ENCODE measurements at regions not wholly inside any gene's neighbourhood (a gene's known extent, or its start where the extent isn't known, plus 50 kb on each side); places are given as distances from the start of the nearest gene placed in this dataset.

DNA sequence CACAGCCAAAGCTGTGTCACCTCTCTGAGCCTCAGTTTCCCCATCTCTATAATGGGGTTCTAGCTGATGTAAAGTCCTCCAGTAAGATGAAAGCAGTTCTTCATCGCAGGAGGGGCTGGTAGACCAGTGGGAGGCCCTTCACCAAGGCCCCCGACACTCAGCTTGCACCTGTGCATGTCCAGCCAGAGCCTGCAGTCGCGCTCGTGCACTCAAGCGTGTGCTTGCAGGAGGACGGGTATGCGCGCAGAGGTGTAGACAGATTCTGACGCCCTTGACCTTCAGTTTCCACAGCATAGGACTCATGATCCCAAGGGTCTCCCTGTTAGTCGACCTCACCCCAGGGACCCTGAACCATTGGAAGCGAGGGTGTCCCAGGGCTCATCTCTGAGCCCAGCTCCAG, 633.7 kb downstream of the TBC1D22A start:
- DNase-seq: no peak

DNA sequence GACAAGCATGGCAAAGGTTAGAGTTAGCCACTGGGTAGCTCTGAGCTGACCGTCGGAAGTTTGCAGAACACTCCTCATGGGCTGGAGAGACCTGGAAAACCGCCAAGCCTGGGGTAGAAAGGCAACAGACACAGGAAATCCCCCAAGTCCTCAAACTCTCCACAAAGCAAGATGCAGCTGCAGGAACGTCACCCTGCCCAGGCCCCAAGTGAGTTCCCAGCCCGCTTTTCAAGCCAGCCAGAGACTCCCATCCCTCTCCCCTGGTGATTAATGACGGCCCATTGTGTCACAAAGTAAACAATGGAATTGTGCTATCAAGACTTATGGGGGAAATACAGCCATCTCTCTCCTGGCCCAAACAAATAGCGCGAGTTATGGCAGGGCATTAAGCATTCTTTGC, 633.0 kb downstream of the TBC1D22A start:
- no peak for DNase-seq

DNA sequence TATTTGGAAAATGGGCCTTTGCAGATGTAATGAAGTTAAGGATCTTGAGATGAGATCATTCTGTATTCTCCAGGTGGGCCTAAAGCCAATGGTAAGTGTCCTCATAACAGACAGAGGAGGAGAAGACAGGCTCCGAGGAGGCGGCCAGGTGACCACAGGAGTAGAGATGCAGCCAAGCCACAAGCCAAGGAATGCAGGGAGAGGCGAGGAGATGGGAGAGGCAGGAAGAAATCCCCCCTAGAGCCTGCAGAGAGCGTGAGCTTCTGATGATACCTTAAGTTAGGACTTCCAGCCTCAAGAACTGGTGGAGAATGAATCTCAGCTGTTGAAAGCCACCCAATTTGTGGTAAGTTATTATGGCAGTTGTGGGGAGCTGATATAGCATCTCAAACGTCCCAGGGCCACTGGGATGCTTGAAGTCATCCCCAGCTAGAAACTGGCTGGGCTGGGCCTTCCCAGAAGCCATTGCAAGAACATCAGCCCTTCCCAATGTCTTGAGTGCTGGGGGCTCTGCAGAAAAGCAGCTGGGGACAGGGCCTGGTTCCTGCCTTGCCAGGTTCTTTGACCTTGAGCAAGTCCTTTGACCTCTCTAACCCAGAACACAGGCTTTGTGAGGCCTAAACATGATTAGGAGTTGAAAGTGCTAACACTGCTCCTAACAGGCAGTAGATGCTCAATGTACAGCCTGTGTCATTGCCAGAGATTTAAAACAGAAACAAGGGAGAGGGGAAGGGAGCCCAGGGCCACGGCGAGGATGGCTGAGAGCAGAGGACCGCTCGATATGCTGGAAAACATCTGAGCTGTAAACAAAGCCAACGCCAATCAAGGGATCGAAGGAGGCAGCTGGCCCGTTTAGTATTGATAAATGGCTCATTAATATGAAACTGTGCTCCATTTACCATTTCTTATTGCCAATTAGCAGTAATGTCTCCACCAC, 632.3 kb downstream of the TBC1D22A start:
- DNase-seq: no peak

DNA sequence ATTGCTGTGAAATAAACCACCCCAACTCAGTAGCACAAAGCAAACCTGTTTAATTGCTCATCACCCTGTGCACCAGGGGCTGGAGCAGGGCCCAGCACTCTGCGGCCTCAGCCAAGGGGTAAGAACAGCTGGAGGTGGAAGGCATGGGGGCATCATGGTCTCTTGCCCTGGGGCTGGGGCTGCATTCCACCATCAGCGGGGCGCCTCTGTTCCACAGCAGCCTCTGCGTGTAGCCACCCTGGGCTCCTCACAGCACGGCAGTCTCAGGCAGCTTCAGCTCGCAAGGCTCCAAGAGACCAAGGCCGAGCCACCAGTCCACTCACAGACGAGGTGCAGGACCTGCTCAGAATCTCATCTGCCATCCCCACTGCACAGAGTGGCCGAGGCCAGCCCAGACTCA, 630.7 kb downstream of the TBC1D22A start:
- no peak for DNase-seq

DNA sequence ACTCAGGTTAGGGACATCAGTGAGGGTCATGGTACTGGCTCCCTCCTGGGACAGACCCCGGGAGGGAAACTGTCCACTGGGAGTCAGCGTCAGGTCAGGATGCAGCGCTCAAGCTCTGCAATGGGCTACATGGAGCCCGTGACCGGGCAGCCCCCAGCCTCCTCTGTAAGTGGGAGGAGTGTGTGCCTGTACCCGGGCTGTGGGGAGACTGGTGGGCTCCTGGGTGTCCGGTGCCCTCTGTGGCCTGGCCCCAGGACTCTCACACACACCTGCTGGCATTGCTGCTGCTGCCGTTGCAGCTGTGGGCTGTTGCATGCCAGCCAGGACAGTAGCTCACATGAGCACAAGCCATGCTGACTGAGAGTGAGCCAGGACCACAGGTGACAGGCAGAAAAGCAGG, 630.3 kb downstream of the TBC1D22A start:
- no peak for DNase-seq

DNA sequence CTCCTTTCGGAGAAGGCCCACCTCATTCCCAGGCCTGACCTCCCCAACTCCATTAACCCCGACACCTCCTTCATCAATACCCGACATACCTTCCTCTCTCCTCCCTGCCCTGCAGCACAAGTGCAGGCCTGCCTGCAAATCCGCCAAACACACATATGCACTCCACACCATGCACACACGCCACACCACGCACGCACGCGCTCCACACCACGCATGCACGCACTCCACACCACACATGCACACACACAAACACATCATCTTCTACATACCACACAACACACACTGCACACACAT, 629.6 kb downstream of the TBC1D22A start:
- DNase-seq: no peak

DNA sequence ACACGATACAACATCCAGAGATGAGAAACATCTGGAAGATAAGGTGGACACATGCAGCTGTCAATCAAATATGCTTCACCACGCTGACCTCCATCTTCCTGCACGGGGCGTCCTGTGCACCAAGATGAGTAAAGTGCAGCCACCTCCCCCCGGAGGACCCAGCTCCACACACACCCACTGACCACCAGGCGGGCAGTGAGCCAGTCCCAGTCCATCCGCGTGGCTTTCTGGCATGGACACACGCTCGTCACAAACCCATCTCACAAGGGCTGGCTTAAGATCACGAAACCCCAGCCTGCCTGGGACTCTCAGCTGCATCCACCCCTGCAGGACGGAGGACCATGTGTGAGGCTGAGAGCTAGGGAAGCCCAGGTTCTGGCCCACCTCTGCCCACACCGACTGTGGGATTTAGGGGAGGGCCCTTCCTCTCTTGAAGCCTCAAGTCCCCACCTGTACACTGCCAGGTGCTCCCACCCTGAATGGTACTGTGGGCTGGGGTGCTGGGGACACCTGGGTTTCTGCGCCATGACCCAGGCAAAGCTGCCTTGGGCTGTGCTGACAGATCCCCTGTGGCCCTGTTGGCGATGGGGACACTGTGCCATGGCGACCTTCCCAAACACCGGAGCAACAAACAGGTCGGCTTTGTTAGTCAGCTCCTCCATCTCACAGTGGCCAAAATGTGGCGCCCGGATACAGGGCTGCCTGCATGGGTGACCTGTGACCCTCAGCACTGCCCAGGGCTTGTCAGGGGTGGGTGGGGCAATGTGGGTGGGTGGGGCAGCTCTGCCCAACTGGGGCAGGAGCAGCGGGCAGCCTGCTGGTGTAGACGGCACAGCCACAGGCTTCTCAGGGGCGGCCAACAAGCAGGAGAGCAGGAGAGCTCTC, 629.0 kb downstream of the TBC1D22A start:
- DNase-seq: no peak

DNA sequence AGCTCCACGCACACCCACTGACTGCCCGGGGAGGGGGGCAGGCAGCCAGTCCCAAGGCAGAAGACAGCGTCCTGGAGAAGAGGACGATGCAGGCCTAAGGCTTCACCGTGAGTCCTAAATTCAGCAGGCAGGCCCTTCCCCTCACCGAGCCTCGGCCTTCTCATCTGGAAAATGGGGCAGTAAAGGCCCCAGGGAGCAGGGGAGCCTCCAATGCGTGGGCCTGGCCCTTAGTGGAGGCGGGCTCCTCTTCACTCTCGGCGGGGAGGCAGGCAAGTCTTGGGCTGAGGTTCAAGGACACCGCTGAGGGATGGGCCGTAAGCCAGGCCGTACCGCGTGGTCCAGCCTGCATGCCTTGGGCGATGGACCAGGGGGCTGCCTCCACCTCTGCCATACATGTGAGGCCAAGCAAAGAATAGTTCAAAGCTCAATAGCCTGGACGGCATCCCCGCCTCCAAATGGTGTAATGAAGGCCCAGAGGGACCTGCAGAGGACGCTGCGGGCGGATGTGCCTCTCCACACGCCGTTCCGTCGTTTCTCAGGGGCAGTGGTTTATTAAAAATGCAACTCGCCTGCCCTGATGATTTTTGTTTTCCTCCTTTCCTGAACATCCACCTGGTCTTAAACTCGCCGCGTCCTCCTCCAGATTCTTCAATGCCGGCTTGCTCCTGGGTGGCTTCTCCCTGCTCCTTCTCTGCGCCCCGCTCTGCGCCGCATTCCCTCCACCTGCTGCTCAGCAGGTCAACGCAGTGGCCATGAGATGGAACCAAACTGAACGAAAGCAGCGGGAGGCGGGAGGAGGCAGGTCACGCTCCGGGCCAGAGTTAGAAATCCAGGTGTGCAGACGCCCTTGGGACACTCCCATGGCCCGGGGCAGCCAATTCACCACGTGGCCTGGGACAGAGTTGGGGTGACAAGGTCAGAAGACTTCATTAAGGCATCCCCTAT, 627.8 kb downstream of the TBC1D22A start:
- no peak for DNase-seq

DNA sequence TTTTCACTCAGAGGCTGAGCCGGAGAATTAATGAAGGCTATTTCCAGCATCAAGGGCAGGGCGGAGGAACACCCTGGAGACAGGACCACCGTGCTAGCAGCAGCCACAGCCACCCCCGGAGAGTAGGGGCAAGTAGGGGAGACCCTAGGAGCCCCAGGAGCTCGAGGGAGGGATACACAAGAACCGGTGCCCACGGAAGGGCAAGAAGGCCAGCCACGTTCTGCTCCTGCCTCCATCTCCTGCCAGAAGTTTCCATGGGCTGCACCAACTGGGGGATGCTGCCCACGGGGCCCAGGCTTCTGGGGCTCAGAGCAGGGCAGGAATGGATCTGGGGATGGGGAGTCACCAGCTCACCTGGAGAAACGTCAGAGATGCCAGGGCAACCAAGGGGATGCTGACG, 626.8 kb downstream of the TBC1D22A start:
- no peak for DNase-seq

DNA sequence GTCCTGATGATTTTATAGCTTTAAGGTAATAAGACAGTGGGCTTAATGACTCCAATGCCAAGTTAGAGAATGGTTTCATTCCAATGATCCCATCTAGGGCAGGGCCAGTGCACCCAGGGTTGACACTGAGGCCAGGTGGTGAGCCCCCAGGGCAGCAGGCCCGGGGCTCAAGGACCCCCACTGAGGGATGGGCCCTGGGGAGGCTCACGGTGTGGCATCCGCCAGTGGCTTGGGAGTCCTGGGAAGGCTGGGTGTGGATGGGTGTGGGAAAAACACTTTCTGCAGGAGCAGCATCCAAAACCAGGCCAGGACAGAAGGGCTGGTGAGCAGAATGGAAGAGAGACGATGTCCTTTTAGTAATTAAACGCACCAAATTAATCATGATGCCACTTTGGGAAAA, 626.3 kb downstream of the TBC1D22A start:
- no peak for DNase-seq

DNA sequence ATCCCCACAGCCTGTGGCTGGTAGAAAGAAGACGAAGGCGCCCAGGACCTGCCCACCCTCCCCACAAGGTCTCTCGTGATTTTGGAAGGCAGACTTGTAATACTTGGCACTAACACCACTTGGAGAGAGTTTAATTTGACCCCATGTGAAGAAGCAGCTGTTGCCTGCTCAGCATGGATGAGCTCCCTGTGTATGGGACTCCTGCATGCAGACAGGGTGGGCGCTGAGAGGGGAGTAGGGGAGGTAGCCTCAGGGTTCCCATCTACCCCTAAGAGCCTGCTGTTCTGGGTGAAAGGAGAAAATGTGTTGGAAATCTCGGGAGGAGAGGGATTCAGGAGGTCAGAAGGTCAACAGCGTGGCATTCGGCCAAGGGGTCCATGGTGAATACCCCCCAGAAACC, 625.9 kb downstream of the TBC1D22A start:
- no peak for DNase-seq

DNA sequence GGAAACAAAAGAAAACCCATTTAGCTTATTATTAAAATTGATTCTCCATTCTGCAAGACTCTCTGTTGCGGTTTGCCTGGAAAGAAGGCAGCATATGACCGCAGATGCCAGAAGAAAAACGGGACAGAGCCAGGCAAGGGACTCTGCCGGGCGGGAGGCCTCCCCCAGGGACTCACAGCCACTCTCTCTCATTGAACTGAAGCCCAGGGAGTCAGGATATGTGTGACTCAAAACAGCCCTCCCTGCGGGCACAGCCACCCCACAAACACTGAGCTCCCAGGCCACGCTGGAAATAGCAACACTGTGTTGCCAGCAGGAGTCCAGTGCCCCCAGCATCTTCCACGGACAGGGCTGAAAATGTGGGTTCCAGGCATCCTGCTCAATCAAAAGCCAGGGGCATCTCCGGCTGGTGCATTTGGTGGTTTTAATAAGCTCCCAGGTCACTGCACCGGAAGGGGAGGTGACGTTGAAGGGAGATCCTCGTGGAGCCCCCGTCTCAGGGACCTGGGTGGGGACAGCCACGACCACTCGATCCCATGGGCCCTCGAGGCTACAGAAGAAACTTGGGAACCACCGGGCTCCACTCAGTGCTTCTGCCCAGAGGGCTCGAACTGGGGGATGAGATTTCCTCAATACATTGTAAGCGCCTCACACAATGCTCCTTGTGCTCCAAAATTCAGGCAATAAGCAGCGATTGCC, 624.5 kb downstream of the TBC1D22A start:
- DNase-seq: no peak

DNA sequence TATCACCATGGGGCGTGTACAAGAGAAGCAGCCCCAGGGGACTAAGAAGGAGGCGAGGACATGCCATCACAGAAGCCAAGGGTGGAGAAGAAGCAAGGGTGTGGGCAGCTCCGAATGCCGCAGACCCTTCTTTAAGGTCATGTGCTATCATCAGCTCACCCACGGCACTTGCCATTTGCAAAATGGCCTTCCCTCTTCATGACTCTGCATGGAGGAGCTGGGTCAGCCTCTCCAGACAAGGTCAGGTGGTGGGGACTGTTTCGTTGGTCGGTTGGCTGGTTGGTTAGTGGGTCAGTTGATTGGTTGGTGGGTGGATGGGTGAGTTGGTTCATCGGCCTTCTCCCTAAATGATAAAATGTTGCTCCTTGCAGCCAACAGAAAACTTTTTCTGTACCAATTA, 622.5 kb downstream of the TBC1D22A start:
- no peak for DNase-seq

DNA sequence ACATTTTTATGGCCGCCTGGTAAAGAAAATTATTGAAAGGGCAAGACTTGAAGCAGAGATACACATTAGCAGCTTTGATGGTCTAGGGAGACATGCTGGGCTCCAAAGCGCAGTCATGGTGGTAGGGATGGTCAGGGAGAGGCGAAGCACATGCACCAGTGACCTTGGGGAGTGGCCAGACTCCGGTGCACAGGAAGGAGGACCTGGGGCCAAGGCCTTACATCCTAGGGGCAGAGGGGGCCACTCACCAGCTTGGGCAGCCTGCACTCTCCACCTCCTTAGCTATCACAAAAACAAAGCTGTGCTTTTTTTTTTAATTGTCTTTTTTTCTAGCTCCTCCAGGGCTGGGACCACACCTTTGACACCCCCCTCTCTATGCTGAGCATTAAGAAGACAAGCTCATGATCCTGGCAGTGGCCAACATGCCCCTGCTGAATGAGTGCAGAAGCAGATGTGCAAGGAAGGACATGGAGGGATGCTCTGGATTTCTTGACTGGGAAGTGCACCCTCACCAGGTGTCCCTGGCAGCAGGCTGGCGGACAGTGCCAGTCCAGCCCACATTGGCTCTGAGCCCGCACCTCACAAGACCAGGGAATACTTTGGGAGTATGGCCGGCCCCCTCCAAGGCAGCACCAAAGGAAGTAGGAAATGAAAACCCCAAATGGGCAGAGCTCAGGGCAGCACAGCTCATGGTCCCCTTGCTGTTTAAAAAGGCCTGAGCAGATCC, 619.9 kb downstream of the TBC1D22A start:
- DNase-seq: no peak

DNA sequence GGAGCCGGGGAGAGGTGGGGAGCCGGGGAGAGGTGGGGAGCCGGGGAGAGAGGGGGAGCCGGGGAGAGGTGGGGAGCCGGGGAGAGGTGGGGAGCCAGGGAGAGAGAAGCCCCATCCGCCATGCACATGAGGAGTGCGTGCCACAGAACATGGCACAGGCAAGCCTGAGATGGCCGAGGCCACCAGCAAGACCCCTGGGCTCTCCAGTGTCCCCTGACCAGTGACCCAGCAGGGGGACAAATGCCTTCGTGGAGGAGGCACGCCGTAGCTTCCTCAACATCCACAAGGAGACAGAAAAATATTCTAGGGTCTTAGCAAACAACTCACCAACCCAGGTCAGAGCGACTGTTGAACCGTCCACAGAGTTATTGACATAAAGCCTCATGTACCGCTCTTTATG, 618.8 kb downstream of the TBC1D22A start:
- no peak for DNase-seq

DNA sequence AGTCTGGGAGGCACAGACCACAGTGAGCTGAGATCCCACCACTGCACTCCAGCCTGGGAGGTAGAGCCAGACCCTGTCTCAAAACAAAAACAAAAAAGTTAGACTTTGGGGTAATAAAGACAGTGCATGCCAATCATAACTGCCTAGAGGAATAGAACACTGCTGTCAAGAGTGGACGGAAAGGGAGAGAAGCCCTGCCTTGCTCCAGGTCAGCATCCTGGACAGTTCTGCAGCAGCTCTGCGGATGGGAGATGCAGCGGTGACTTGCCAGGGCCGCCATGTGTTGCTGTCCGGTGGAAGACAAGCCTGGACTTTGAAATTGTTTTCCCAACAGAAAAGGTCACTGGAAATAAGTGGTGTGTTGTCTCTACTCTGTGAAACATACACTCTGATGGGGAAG, 618.2 kb downstream of the TBC1D22A start:
- no peak for DNase-seq

DNA sequence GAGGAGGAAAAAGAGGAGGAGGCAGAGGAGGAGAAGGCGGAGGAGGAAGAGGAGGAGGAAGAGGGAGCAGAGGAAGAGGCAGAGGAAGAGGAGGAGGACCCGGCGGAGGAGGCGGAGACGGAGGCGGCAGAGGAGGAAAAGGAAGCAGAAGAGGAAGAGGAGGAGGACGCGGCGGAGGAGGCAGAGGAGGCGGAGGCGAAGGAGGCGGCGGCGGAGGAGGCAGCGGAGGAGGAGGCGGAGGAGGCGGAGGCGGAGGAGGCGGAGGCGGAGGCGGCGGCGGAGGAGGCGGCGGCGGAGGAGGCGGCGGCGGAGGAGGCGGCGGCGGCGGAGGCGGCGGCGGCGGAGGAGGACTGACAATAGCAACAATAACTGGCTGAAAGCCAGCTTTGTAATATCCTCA, 616.6 kb downstream of the TBC1D22A start:
- DNase-seq: no peak

DNA sequence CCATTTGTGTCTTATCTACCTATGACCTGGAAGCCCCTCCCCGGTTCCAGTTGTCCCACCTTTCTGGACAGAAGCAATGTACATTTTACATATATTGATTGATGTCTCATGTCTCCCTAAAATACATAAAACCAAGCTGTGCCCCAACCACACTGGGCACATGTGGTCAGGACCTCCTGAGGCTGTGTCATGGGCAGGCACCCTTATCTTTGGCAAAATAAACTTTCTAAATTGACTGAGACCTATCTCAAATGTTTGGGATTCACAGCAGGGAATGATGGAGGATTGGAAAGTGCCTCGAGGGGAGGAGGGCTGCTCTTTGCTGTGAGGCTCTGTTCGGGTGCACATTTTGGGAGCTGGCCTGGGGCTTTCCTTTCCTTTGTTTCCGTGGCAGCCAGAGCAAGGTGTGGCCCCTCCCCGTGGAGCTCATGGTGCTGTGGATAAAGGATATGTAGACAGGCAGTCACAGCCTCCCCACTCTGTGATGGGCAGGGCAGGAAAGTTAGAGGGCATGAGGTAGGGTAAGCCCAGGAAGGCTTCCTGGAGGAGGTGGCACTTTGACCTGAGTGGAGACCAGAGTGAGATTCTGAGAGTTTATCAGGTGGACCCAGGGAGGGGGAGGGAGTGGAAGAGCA, 615.6 kb downstream of the TBC1D22A start:
- DNase-seq: no peak

DNA sequence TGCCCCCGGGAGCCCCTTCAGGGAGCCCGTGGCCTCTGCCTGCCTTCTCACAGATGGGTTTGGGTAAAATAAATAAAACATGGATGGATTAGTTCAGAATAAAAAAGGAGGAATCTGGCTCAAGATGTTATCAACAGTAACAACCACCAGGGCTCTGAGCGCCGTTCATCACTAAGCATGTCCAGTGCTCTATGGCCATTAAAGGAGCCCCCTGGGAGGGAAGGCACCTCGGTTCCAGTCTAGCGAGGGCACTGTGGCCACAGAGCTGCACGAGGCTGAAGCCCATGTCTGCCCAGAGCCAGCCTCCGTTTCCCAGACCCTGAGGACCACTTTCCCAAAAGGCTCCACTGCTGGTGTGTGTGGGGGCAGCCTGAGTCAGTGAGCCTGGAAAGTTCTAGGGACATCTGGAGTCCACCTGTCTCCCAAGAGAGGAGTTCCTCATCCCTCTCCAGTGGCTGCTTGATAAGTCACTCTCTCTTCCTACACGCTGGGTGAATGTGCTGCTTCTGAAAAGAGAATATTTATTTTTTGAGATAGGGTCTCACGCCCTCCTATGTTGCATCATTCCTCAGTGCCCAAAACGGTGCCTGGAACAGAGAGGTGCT, 614.6 kb downstream of the TBC1D22A start:
- DNase-seq: no peak

DNA sequence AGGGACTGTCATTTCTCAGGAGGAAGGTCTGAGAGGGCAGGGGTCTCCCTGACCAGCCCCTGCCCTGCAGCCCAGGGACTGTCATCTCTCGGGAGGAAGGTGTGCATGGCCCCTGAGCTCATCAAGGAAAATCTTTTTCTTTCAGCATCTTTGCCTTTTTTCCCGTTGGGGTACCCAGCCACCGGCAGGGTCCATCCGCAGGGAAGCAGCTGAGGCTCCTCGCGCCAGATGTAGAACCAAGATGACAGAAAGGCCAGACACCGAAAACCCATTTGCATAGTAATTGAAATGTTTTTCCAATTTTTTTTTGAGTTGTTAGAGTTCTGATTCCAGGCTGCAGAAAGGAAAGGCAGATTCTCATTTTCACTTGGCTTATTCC, 613.9 kb downstream of the TBC1D22A start:
- DNase-seq: no peak
